ENCODE measurements at regions not wholly inside any gene's neighbourhood (a gene's known extent, or its start where the extent isn't known, plus 50 kb on each side); places are given as distances from the start of the nearest gene placed in this dataset.

- TF ChIP-seq, protein P1, sequence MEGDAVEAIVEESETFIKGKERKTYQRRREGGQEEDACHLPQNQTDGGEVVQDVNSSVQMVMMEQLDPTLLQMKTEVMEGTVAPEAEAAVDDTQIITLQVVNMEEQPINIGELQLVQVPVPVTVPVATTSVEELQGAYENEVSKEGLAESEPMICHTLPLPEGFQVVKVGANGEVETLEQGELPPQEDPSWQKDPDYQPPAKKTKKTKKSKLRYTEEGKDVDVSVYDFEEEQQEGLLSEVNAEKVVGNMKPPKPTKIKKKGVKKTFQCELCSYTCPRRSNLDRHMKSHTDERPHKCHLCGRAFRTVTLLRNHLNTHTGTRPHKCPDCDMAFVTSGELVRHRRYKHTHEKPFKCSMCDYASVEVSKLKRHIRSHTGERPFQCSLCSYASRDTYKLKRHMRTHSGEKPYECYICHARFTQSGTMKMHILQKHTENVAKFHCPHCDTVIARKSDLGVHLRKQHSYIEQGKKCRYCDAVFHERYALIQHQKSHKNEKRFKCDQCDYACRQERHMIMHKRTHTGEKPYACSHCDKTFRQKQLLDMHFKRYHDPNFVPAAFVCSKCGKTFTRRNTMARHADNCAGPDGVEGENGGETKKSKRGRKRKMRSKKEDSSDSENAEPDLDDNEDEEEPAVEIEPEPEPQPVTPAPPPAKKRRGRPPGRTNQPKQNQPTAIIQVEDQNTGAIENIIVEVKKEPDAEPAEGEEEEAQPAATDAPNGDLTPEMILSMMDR (IDR thresholded peaks at IDR 0.05; ENCODE audit: low read length, missing control alignments) = no peak
- no peak for DNase-seq (ENCODE audit: low read depth)
- no peak overlapping the region for H3K4me3 ChIP-seq (replicated peaks; ENCODE audit: low read depth, low read length)
These were observed 110.9 kb upstream of the B3GAT1 start for GRCh38 chr11:134522782-134523570.

DNA sequence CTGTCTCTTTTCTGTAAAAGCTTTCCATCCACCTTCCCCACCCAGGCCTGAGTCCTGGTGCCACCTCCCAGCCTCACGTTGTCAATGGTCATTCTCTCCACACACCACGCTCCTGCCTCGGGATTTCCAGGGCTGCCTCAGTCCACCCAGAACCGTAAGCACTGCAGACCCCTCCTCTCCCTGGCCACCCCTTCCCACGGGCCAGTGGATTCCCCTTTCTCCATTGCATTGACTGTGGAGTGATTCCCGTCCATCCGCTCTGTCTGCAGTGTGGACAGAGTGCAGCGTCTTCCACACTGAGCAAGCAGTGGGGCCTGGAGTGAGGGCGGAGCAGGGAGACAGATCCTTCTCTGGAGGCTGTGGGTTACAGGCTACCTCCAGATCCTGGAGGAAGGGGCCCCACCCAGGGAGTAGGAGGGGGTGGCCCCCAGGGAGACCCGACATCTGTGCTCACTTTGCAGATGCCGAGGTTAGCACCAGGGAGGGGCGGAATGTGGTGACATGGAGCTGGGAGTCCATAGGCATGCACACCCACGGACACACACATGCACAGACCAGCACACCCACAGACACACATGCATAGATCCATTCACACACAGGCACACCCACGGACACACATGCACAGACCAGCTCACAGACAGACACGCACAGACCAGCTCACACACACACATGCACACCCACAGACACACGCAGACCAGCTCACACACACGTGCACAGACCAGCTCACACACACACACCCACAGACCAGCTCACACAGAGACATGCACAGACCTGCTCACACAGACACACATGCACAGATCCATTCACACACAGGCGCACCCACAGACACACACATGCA lies 109.6 kb upstream of the B3GAT1 start:
- H3K4me3 ChIP-seq (replicated peaks; ENCODE audit: low read depth, low read length) = no peak overlapping the region
- DNase-seq (ENCODE audit: low read depth) = no peak
- TF ChIP-seq, protein P1 (IDR thresholded peaks at IDR 0.05; ENCODE audit: low read length, missing control alignments) = no peak

GRCh38 chr11:134521001-134521400 lies 109.0 kb upstream of the B3GAT1 start:
- TF ChIP-seq, protein P1 (IDR thresholded peaks at IDR 0.05; ENCODE audit: low read length, missing control alignments) = no peak
- no peak overlapping the region for H3K4me3 ChIP-seq (replicated peaks; ENCODE audit: low read depth, low read length)
- DNase-seq (ENCODE audit: low read depth) = no peak

DNA sequence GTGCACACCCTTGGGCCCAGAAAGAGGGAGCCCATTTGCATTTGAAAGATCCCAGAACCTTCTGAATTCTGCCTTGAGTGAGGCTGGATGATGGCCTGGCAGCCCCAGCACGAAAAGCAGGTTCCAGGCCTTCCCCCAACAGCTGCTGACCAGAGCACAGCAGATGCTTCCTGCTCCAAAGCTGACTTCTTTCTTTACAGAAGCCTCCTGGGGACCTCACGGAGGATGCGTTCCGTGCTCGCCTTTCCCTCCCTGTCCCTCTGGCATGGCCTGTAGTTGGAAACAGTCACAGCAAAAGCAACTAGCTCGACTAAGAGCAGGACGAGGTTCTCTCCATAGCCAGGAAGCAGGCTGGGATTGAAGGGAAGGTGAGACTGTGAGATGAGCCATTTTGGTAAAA lies 107.7 kb upstream of the B3GAT1 start:
- no peak overlapping the region for H3K4me3 ChIP-seq (replicated peaks; ENCODE audit: low read depth, low read length)
- TF ChIP-seq, protein P1 (IDR thresholded peaks at IDR 0.05; ENCODE audit: low read length, missing control alignments) = no peak
- no peak for DNase-seq (ENCODE audit: low read depth)

DNA sequence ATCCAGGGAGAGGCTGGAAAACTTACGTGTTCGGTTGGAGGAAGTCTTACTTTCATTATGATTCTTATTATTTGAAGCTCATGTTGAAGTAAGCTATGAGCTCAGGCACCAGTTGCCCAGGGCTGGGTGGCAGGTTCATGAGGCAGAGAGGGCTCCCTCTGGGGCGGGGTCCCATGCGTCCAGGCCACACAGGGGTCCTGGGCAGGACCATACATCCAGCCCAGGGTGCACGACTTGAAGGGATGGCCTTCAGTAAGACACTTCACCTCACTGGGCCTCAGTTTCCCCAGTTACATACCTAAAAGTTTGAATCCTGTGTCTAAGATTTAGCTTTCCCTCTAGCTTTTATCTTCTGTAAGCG lies 107.3 kb upstream of the B3GAT1 start:
- TF ChIP-seq, protein P1 (IDR thresholded peaks at IDR 0.05; ENCODE audit: low read length, missing control alignments) = no peak
- DNase-seq (ENCODE audit: low read depth) = no peak
- no peak overlapping the region for H3K4me3 ChIP-seq (replicated peaks; ENCODE audit: low read depth, low read length)

GRCh38 chr11:134518616-134519389 lies 106.8 kb upstream of the B3GAT1 start:
- TF ChIP-seq, protein P1 (IDR thresholded peaks at IDR 0.05; ENCODE audit: low read length, missing control alignments) = no peak
- DNase-seq (ENCODE audit: low read depth) = no peak
- H3K4me3 ChIP-seq (replicated peaks; ENCODE audit: low read depth, low read length) = no peak overlapping the region

Measured in fibroblast of pulmonary artery (primary cell).